ENCODE measurements at regions not wholly inside any gene's neighbourhood (a gene's known extent, or its start where the extent isn't known, plus 50 kb on each side); places are given as distances from the start of the nearest gene placed in this dataset.

DNA sequence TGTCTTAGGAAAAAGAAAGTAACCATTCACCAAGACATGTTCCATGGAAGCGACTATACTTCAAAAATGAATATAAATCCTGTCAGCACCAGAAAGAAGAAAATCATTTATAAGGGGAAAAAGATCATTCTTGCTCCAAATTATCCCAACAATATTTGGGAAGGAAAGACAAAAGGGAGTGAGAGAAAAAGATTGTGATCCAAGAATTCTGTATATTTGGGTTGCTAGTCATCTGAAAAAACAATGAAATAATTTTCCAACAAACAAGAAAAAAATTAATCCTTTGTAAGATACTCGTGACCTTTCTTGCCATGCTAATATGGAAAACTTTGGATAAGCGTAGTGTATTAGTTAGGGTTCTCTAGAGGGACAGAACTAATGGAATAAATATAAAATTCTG lies 163.2 kb upstream of the ZNF32 start:
- Histone ChIP-seq H3K27me3 (no peaks in the 10 kb centered on the region), H3K4me1 (peaks cover 0 to 59% (median 3%) of the 10 kb centered on the region in 4 donors), H3K36me3 (no peaks in the 10 kb centered on the region), H3K9me3 (no peaks in the 10 kb centered on the region), H3K4me3 (no peak overlapping the region), H3K27ac (no peak overlapping the region)
- no peak for TF ChIP-seq POLR2A (IDR thresholded peaks at IDR 0.05)
- TF ChIP-seq, protein P1, sequence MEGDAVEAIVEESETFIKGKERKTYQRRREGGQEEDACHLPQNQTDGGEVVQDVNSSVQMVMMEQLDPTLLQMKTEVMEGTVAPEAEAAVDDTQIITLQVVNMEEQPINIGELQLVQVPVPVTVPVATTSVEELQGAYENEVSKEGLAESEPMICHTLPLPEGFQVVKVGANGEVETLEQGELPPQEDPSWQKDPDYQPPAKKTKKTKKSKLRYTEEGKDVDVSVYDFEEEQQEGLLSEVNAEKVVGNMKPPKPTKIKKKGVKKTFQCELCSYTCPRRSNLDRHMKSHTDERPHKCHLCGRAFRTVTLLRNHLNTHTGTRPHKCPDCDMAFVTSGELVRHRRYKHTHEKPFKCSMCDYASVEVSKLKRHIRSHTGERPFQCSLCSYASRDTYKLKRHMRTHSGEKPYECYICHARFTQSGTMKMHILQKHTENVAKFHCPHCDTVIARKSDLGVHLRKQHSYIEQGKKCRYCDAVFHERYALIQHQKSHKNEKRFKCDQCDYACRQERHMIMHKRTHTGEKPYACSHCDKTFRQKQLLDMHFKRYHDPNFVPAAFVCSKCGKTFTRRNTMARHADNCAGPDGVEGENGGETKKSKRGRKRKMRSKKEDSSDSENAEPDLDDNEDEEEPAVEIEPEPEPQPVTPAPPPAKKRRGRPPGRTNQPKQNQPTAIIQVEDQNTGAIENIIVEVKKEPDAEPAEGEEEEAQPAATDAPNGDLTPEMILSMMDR (IDR thresholded peaks at IDR 0.05), result no peak
- TF ChIP-seq EP300 (IDR thresholded peaks at IDR 0.05), result no peak
- 33 to 52% methylated on average over 3 of the region's 3 CpGs for WGBS, 2 donors
- no peak for DNase-seq (ENCODE audit: low spot score in 2 of 2)

DNA sequence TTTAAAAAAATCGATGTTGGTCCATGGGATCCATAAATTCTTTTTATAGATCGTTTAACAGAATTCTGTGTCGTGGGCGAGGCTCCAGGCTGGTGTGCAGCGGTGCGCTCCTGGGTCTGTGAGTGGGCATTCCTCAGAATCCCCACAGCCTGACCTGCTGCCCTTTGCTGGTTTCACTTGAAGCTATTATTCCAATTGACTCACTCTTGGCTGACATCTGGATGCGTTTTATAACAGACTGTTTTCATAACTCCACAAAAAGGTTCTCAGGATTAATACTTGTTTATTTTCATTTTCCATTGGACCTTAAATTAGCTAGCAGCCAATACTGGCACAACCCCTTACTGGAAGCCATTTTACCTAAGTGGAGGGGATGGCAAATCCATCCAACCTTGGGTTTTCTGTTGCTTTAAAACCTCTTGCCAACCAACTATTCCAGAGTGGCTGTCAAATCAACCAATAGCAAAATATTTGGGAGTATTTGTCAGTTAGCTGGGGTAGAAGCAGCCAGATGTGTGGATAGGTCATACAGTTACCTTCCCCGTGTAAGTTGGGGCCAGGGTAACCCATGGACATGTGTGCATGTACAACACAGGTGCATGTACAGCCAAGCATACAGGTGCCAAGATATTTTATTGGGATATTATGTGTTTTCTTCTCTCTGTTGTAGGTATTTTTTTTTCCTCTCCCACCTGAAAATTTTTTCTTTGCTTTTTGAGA lies 160.7 kb upstream of the ZNF32 start:
- no peak overlapping the region for H3K4me3 ChIP-seq
- H3K27me3 ChIP-seq, result no peaks in the 10 kb centered on the region
- H3K9me3 ChIP-seq, result no peaks in the 10 kb centered on the region
- peaks cover 0 to 41% (median 3%) of the 10 kb centered on the region in 4 donors for H3K4me1 ChIP-seq
- 46% methylated on average over 8 of the region's 8 CpGs for WGBS, 2 donors
- peak in 1 of 2 donors; percentile 45 for DNase-seq (ENCODE audit: low spot score in 2 of 2)
- TF ChIP-seq EP300 (IDR thresholded peaks at IDR 0.05) (peak in 1 of 2 donors; percentile 37), POLR2A (IDR thresholded peaks at IDR 0.05) (no peak)
- H3K36me3 ChIP-seq, result no peaks in the 10 kb centered on the region
- H3K27ac ChIP-seq, result peak overlapping the region in 1 of 4 donors; percentile 66

DNA sequence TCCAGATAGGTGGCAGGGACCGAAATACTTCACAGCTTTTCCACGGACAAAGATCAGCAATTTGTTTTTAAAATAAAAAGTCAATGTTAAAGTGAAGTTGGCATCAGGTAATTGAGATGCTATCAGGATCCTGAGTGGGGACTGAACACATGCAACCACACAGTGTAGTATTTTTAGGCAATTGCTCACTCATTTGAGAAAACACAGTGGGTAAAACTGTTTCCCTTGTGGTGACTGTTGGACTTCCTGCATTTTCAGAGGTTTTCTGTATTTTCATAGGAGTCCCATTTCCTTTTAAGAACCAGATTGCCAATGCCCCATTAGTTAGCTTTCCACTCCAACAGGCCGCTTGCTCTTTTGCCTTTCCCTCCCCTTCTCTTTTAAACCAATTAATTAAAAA lies 159.5 kb upstream of the ZNF32 start:
- no peak overlapping the region for H3K4me3 ChIP-seq
- 80 to 91% methylated on average over 3 of the region's 3 CpGs for WGBS, 2 donors
- no peaks in the 10 kb centered on the region for H3K27me3 ChIP-seq
- peaks cover 0 to 41% (median 3%) of the 10 kb centered on the region in 4 donors for H3K4me1 ChIP-seq
- H3K27ac ChIP-seq, result no peak overlapping the region
- H3K36me3 ChIP-seq, result no peaks in the 10 kb centered on the region
- TF ChIP-seq POLR2A (IDR thresholded peaks at IDR 0.05) (no peak), EP300 (IDR thresholded peaks at IDR 0.05) (no peak)
- TF ChIP-seq, protein P1 (IDR thresholded peaks at IDR 0.05), result no peak
- no peaks in the 10 kb centered on the region for H3K9me3 ChIP-seq
- DNase-seq (ENCODE audit: low spot score in 2 of 2), result no peak

DNA sequence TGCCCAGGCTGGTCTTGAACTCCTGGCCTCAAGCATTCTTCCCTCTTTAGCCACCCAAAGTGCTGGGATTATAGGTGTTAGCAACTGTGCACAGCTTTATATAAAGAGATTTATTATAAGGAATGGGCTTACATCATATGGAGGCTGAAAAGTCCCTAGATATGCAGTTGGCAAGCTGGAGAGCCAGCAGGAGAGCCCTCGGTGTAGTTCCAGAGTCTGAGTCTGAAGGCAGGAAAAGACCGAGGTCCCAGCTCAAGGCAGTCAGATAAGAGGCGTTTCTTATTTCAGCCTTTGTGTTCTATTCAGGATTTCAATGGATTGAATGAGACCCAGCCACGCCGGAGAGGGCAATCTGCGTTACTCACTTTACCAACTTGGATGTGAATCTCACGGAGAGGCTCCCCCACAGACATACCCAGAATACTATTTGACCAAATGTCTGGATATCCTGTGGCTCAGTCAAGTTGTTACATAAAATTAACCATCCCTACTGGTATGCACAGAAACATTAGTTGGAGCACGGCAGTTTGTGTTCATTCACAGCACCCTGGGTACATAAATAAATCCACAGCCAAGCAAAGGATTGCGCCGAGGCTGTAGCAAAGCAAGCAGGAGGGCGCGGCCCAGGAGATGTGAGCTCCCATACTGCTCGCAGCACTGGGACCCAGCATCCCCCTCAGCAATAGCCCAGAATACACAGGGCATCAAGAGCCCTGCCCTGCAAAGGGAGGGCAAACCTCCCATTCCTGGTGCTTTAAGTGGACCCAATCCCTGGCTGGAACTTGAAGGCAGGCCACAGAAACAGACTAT lies 158.4 kb upstream of the ZNF32 start:
- no peaks in the 10 kb centered on the region for H3K27me3 ChIP-seq
- no peaks in the 10 kb centered on the region for H3K9me3 ChIP-seq
- H3K4me1 ChIP-seq, result peaks cover 0 to 42% (median 3%) of the 10 kb centered on the region in 4 donors
- no peak overlapping the region for H3K27ac ChIP-seq
- DNase-seq (ENCODE audit: low spot score in 2 of 2), result no peak
- no peak overlapping the region for H3K4me3 ChIP-seq
- H3K36me3 ChIP-seq, result no peaks in the 10 kb centered on the region
- TF ChIP-seq EP300 (IDR thresholded peaks at IDR 0.05) (no peak), POLR2A (IDR thresholded peaks at IDR 0.05) (no peak)
- TF ChIP-seq, protein P1 (IDR thresholded peaks at IDR 0.05), result no peak
- 84 to 89% methylated on average over 13 of the region's 13 CpGs for WGBS, 2 donors

DNA sequence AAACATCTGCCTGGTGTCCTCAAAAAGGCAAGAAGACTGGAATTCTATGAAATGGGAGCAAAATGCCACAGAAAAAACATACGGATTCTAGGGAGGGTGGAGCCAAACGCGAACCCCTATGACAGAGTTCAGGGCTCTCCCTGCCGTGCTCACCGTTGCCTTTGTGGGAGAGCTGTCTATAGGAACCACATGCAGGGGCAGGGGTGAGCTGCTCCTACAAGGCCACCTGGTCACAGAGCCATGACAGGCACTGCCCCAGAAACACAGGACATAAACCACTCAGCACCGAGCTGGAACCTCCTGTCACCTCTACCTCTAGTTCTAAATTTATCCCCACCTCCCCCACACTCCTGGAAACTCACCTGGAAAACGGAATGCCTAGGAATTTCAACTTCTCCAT lies 155.1 kb upstream of the ZNF32 start:
- Histone ChIP-seq H3K4me3 (no peak overlapping the region), H3K4me1 (peaks cover 0 to 21% (median 0%) of the 10 kb centered on the region in 4 donors), H3K27ac (no peak overlapping the region), H3K27me3 (no peaks in the 10 kb centered on the region), H3K36me3 (no peaks in the 10 kb centered on the region), H3K9me3 (no peaks in the 10 kb centered on the region)
- TF ChIP-seq, protein P1 (IDR thresholded peaks at IDR 0.05), result no peak
- TF ChIP-seq POLR2A (IDR thresholded peaks at IDR 0.05) (no peak), EP300 (IDR thresholded peaks at IDR 0.05) (no peak)
- WGBS, 2 donors, result 70 to 78% methylated on average over 7 of the region's 7 CpGs
- no peak for DNase-seq (ENCODE audit: low spot score in 2 of 2)

Data from tibial nerve (tissue), 4 donors.